Calu3 (cell line): ENCODE measurements at regions not wholly inside any gene's neighbourhood (a gene's known extent, or its start where the extent isn't known, plus 50 kb on each side); places are given as distances from the start of the nearest gene placed in this dataset.
"Not testable (repeated sequence)": the region's sequence is repeated elsewhere in the genome, so short reads cannot be mapped to it uniquely, and the experiment has no call there.

Source experiments
- BruUV-seq: library from RNA; stranded (reverse); fragments of 400-500 nt; replicated peaks from 2 replicates; lab custom pipeline; 2021; lab: Mats Ljungman, UMichigan
- CTCF ChIA-PET: fragments of 300-600 bp; sonication (Branson Sonifier 250); formaldehyde crosslinking; loops from one replicate; lab custom pipeline; 2022; ENCODE audit warnings: antibody characterized with exemption; lab: Charles Lee
- DNase-seq: peaks from one replicate; pipeline ENCODE4 v3.0.0; 2022
- H3K27ac Mint-ChIP-seq: one replicate; pipeline ENCODE4 v1.8.0; 2022; ENCODE audit warnings: mixed read lengths; ENCODE audit not compliant: unreplicated experiment
- H3K27me3 Mint-ChIP-seq: one replicate; pipeline ENCODE4 v1.8.0; 2022; ENCODE audit warnings: mixed read lengths; ENCODE audit not compliant: unreplicated experiment
- H3K36me3 Mint-ChIP-seq: one replicate; pipeline ENCODE4 v1.8.0; 2022; ENCODE audit warnings: mild to moderate bottlenecking, moderate library complexity, mixed read lengths; ENCODE audit not compliant: insufficient read depth, unreplicated experiment
- H3K4me1 Mint-ChIP-seq: one replicate; pipeline ENCODE4 v1.8.0; 2022; ENCODE audit warnings: mild to moderate bottlenecking, low read depth, mixed read lengths; ENCODE audit not compliant: unreplicated experiment
- H3K4me3 Mint-ChIP-seq: one replicate; pipeline ENCODE4 v1.8.0; 2022; ENCODE audit warnings: mild to moderate bottlenecking, low read depth, moderate library complexity, mixed read lengths; ENCODE audit not compliant: unreplicated experiment
- H3K9me3 Mint-ChIP-seq: one replicate; pipeline ENCODE4 v1.8.0; 2022; ENCODE audit warnings: low read depth, mixed read lengths; ENCODE audit not compliant: unreplicated experiment
- CTCF ChIP-seq: fragments of 200-600 bp; IDR thresholded peaks from one replicate; pipeline ENCODE4 v1.8.0; 2022; ENCODE audit warnings: antibody characterized with exemption; ENCODE audit not compliant: unreplicated experiment
- intact Hi-C: fragments of 100-400 bp; cut with micrococcal nuclease; formaldehyde crosslinking; loops from one replicate; pipeline ENCODE4 v1.10.0; 2022; ENCODE audit not compliant: unreplicated experiment

DNA sequence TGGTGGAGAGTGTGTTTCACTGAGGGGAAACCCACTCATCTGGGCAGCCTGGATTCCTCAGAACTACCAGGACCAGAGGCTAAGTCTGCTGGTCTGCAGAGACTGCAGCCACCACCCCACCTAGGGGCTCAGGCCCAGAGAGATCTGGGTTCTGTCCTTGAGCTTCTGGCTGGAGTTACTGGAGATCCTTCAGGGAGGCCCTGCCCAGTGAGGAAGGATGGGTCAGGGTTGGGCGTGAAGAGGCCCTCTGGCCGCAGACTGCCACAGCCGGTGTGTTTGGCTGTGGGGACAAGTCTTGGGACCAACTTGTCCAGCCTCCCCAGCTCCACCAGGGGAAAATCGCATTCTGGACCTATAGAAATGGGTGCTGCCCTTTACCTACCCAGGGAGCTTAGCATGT is 235.3 kb upstream of the CBLB start:
- TF ChIP-seq CTCF, result no peak
- H3K9me3 Mint-ChIP-seq, result peaks cover 7% of the 10 kb centered on the region
- CTCF ChIA-PET, result no interaction called here
- no peak for DNase-seq
- intact Hi-C loops, result no loop called here
- H3K36me3 Mint-ChIP-seq, result no peaks in the 10 kb centered on the region
- no peak overlapping the region for H3K4me3 Mint-ChIP-seq
- no peaks in the 10 kb centered on the region for H3K27me3 Mint-ChIP-seq
- BruUV-seq, result no TSS peak
- no peak overlapping the region for H3K27ac Mint-ChIP-seq
- peaks cover 7% of the 10 kb centered on the region for H3K4me1 Mint-ChIP-seq

GRCh38 chr3:106108925-106109324 is 240.1 kb upstream of the CBLB start:
- CTCF ChIA-PET, result no interaction called here
- no TSS peak for BruUV-seq
- DNase-seq, result no peak
- no peak for TF ChIP-seq CTCF
- no peaks in the 10 kb centered on the region for H3K27me3 Mint-ChIP-seq
- H3K36me3 Mint-ChIP-seq, result no peaks in the 10 kb centered on the region
- no peak overlapping the region for H3K27ac Mint-ChIP-seq
- no peaks in the 10 kb centered on the region for H3K9me3 Mint-ChIP-seq
- peaks cover 7% of the 10 kb centered on the region for H3K4me1 Mint-ChIP-seq
- intact Hi-C loops, result no loop called here
- no peak overlapping the region for H3K4me3 Mint-ChIP-seq

- DNase-seq, H3K27ac Mint-ChIP-seq, H3K4me3 Mint-ChIP-seq, H3K27me3 Mint-ChIP-seq, BruUV-seq, H3K36me3 Mint-ChIP-seq, intact Hi-C loops, H3K9me3 Mint-ChIP-seq, CTCF ChIA-PET: not testable (repeated sequence)
- H3K4me1 Mint-ChIP-seq, result peaks cover 15% of the 10 kb centered on the region
Observed at GRCh38 chr3:106112561-106112960, 243.7 kb upstream of the CBLB start.

DNA sequence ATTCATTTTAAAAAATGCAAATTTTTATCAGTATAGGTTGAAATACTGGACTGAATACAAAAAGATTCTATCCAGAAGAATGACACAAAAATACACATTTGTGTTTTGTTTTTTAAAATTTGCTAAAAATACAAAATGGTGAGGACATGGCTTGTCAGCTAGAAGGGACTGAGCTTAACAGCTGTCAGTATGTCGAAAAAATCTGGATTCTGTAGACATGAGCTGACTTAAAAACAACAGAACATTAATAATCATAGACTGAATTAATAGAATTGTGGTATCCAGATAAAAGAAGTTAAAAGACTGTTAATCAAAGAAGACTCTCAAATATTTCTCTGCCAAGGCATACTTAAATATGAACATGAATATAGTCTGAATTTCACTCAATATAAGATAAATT is 244.9 kb upstream of the CBLB start:
- TF ChIP-seq CTCF, result no peak
- H3K27ac Mint-ChIP-seq, result no peak overlapping the region
- H3K4me1 Mint-ChIP-seq, result peaks cover 19% of the 10 kb centered on the region
- no peaks in the 10 kb centered on the region for H3K9me3 Mint-ChIP-seq
- H3K36me3 Mint-ChIP-seq, result no peaks in the 10 kb centered on the region
- no peaks in the 10 kb centered on the region for H3K27me3 Mint-ChIP-seq
- no peak for DNase-seq
- intact Hi-C loops, result no loop called here
- BruUV-seq, result no TSS peak
- no peak overlapping the region for H3K4me3 Mint-ChIP-seq
- CTCF ChIA-PET, result no interaction called here

DNA sequence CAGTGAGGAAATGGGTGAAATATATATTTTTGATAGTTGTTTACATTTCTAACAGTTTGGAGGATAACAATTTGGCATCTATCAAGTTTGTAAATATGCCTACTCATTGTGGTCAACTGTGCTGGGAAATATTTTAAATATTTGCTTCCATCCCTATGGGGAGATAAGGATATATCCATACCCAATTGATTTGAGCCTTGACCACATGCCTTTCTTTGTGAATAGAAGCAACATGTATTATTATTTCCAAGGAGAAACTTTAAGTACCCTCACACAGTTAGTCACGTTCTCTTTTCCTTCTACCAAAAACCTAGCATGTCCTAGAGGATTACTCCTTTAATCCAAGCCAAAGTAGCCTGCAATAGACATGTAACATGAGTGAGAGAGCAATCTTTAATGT is 245.4 kb upstream of the CBLB start:
- H3K27me3 Mint-ChIP-seq, result no peaks in the 10 kb centered on the region
- intact Hi-C loops, result no loop called here
- CTCF ChIA-PET, result no interaction called here
- no peaks in the 10 kb centered on the region for H3K9me3 Mint-ChIP-seq
- peaks cover 19% of the 10 kb centered on the region for H3K4me1 Mint-ChIP-seq
- BruUV-seq, result no TSS peak
- TF ChIP-seq CTCF, result no peak
- DNase-seq, result no peak
- no peaks in the 10 kb centered on the region for H3K36me3 Mint-ChIP-seq
- no peak overlapping the region for H3K27ac Mint-ChIP-seq
- H3K4me3 Mint-ChIP-seq, result no peak overlapping the region
